LNCaP clone FGC (cell line): ENCODE measurements at regions not wholly inside any gene's neighbourhood (a gene's known extent, or its start where the extent isn't known, plus 50 kb on each side); places are given as distances from the start of the nearest gene placed in this dataset.

Source experiments
- DNase-seq: peaks from one replicate; pipeline ENCODE4 v3.0.0-alpha.2; 2011; ENCODE audit warnings: low read depth
- H3K4me3 ChIP-seq: 2 replicates; pipeline ENCODE4 v1.5.1; 2011; ENCODE audit warnings: mild to moderate bottlenecking, low read depth, low read length, control low read depth
- TF ChIP-seq, protein P1 (sequence below): IDR thresholded peaks from 2 replicates; pipeline ENCODE4 v1.5.1; 2012; ENCODE audit warnings: mild to moderate bottlenecking; ENCODE audit not compliant: control insufficient read depth, insufficient read depth; ENCODE audit errors: extremely low read depth

DNA sequence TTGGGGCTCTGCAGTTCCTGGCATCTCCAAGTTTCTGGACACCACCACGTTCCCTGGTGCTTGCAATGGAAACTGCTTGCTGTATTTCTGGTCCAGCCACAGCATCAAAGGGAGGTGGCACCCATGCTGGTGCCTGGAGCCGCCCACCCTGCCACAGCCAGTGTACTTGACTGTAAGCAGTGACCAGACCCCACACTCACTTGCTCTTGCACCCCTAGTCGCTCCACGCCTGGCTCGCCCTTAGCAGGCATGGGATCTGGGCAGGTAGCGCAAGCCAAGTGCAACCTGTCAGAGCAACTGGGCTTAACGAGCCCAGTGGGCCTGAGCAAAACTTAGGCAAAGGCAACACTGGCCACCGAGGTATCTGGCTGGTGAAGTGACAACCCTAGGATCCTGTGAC is 648.2 kb upstream of the PCDH9 start:
- TF ChIP-seq, protein P1, sequence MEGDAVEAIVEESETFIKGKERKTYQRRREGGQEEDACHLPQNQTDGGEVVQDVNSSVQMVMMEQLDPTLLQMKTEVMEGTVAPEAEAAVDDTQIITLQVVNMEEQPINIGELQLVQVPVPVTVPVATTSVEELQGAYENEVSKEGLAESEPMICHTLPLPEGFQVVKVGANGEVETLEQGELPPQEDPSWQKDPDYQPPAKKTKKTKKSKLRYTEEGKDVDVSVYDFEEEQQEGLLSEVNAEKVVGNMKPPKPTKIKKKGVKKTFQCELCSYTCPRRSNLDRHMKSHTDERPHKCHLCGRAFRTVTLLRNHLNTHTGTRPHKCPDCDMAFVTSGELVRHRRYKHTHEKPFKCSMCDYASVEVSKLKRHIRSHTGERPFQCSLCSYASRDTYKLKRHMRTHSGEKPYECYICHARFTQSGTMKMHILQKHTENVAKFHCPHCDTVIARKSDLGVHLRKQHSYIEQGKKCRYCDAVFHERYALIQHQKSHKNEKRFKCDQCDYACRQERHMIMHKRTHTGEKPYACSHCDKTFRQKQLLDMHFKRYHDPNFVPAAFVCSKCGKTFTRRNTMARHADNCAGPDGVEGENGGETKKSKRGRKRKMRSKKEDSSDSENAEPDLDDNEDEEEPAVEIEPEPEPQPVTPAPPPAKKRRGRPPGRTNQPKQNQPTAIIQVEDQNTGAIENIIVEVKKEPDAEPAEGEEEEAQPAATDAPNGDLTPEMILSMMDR: no peak
- DNase-seq: no peak

DNA sequence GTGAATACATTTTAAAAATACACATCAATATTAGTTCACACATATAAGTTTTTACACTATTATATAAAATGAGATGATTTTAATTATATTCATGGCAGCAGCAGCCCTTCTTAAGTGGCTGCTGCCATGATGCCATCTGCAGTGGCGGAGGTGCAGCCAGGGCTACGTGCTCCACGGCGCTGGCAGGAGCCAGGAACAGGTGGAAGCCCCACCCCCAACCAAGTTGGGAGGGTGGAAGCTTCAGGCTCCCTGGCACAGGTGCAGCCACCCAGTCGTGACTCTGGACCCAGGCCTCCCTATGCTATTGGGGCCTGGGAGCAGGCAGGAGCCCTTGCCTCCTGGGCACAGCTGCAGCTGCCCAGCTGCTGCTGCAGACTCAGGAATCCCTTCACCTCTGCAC is 646.9 kb upstream of the PCDH9 start:
- TF ChIP-seq, protein P1: no peak
- no peak for DNase-seq
- H3K4me3 ChIP-seq: no peak overlapping the region

More for the DNA sequence above, 648.2 kb upstream of the PCDH9 start:
- H3K4me3 ChIP-seq: no peak overlapping the region

DNA sequence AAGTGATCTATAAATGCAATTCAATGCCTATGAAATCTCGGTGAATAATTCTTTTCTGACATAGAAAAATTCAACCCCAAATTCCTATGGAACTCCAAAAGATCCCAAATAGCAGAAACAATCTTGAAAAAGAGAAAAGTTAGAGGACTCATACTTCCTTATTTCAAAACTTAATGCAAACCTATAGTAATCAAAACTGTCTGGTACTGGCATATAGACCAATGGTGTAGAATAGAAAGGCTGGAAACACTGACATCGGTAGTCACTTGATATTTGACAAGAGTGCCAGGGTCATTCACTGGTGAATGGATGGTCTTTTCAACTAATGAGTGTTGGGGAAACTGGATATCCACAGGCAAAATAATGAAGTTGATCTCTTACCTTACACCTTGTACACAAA is 637.1 kb upstream of the PCDH9 start:
- TF ChIP-seq, protein P1: no peak
- no peak overlapping the region for H3K4me3 ChIP-seq
- DNase-seq: no peak

DNA sequence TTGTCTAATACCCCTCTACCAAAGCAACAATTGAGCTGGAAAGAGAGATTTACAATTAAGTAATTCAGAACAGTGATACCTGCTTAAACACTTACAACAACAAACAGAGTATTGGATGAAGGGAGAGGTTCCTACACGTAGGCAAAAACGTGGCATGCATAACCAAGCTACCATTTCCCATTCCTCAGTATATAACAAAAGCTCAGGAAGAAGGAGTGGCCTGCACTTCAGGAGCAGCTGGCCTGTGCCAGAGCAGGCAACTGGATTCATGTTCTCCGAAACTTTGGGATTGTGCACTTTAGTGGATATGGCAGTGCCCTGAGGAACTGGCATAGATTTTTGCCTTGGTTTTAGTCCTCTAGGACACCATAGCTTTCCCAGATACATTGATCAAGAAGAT is 630.2 kb upstream of the PCDH9 start:
- no peak for DNase-seq
- TF ChIP-seq, protein P1: no peak
- no peak overlapping the region for H3K4me3 ChIP-seq

DNA sequence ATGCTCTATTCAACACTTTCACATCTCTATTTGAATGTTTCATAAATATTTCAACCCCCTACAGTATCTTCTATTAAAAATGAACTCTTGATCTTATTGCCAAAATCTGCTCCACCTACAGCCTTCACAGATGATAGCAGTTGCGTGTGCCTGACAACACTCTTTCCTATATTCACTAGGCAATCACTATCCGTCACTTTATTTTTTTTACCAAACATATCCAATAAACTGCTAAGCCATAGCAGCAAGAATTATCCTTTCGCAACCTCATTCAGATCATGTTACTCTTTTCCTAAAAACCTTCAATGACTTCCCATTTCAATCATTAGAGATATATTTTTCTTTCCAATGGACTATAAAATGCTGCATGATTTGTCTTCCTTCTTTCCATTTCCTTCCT is 629.8 kb upstream of the PCDH9 start:
- TF ChIP-seq, protein P1: no peak
- DNase-seq: no peak
- H3K4me3 ChIP-seq: no peak overlapping the region

DNA sequence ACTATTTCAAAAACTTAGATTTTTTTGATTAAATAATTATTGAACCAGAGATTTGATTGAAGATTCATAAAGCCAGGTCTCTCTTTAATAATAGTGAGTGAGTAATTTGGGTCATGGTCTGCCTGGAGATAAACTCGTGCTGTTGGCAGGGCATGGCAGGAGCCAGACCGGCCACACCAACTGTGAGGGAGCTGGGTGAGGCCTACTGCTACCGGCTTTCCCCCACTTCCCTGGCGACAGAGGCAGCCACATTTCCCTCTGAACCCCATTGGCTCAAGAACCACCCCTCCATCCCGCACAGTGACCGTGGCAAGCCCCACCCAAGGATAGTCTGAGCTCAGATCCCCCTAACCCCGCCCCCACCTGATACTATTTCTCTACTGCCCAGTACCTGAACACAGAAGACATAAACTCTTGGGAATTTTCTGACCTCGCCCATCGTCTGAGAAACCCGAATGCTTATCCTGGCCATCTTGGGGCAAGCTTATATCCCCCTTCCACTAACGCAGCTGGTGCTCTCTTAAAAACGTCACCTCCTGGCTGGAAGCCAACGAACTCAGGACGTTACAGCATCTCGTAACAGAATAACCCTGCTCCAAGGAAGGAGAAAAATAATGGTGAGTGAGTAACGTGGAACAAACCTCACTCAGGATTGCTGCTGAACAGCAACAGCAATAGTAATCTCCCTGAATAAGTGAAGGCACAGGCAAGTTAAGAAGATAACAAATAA is 627.6 kb upstream of the PCDH9 start:
- H3K4me3 ChIP-seq: no peak overlapping the region
- no peak for DNase-seq
- TF ChIP-seq, protein P1: no peak

DNA sequence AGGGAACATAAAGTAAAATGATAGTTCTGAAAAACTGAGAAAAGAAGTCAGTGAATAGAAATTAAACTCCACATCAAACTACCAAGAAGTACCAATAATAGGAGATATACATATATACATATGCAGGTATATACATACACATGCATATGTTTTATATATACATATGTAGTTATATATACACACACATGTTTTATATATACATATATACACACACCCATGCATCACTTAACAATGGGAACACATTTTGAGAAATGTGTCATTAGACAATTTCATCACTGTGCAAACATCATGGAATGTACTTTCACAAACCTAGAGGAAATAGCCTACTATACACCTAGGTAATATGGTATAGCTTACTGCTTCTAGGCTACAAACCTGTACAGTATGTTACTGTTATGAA is 626.8 kb upstream of the PCDH9 start:
- H3K4me3 ChIP-seq: no peak overlapping the region
- TF ChIP-seq, protein P1: no peak
- DNase-seq: no peak
